NT2/D1 (cell line): ENCODE measurements at regions not wholly inside any gene's neighbourhood (a gene's known extent, or its start where the extent isn't known, plus 50 kb on each side); places are given as distances from the start of the nearest gene placed in this dataset.

ENCODE experiments used
- YY1 ChIP-seq: IDR thresholded peaks from 2 replicates; pipeline ENCODE4 v1.6.1; 2011; ENCODE audit not compliant: insufficient read length, insufficient read depth
- ZNF274 ChIP-seq: IDR thresholded peaks from 2 replicates; pipeline ENCODE4 v1.6.1; 2011; ENCODE audit warnings: mild to moderate bottlenecking, low read depth, low read length

DNA sequence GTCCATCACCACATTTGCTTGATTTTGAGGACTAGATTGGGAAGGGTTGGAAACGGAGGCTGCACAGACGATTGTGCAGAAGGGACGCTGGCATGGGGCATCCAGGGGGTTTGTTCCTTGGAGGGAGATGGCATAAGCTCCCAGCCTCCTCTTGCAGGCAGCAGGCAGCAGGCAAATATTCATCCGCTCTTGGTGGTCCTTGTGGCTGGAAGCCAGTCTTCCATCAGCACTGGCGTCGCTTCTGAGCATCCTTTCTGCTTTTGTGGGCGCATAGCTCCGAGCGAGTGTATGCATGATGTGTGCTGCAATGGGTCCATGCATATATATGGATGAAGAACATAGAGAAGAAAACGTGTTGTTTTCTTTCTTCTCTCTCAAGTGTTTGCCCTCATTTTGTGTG lies 166.1 kb upstream of the NTM start:
- no peak for TF ChIP-seq YY1
- no peak for TF ChIP-seq ZNF274
